ENCODE measurements at regions not wholly inside any gene's neighbourhood (a gene's known extent, or its start where the extent isn't known, plus 50 kb on each side); places are given as distances from the start of the nearest gene placed in this dataset.

DNA sequence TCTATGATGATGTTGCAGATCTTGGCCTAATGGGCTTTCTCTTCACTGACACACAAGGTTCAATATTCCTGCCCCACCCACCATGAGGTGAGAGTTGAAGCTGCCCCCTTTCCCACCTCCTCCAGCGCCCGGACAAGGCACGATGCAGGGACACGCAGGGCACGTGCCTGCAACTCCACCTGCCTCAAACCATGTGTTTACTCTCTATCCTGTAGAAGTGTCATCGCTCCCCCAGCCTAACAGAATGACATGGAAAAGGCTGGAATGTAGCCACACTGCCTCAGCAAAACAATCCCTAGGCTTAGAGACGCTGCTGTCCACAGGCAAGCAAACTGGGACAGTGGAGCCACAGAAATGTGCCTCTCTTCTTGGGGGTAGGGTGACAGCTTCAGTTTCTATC lies 92.9 kb upstream of the SOD1 start:
- TF ChIP-seq, protein P1, sequence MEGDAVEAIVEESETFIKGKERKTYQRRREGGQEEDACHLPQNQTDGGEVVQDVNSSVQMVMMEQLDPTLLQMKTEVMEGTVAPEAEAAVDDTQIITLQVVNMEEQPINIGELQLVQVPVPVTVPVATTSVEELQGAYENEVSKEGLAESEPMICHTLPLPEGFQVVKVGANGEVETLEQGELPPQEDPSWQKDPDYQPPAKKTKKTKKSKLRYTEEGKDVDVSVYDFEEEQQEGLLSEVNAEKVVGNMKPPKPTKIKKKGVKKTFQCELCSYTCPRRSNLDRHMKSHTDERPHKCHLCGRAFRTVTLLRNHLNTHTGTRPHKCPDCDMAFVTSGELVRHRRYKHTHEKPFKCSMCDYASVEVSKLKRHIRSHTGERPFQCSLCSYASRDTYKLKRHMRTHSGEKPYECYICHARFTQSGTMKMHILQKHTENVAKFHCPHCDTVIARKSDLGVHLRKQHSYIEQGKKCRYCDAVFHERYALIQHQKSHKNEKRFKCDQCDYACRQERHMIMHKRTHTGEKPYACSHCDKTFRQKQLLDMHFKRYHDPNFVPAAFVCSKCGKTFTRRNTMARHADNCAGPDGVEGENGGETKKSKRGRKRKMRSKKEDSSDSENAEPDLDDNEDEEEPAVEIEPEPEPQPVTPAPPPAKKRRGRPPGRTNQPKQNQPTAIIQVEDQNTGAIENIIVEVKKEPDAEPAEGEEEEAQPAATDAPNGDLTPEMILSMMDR (conservative IDR thresholded peaks at IDR 0.05; ENCODE audit: low read depth, low read length), result no peak
- no peak overlapping the region for H3K4me3 ChIP-seq (ENCODE audit: low read length)
- DNase-seq (ENCODE audit: low read depth), result no peak

DNA sequence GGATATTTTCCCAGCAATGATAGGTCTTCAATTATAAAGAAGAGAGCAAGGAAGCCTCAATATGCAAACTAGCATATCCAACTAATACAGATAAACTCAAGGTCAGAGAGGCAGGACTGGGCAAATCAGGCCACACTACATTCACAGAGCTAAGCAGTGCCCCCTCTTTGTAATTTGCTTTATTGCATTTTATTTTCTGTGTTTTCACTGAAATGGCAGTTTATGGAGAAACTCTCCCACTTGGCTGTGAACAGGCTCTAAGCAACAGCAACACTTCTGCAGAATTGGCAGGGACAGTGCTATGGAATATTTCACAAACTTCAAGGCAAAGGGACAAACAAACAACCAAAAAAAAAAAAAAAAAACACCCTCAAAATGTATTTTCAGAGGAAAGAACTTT lies 93.4 kb upstream of the SOD1 start:
- TF ChIP-seq, protein P1 (conservative IDR thresholded peaks at IDR 0.05; ENCODE audit: low read depth, low read length), result no peak
- no peak for DNase-seq (ENCODE audit: low read depth)
- H3K4me3 ChIP-seq (ENCODE audit: low read length), result no peak overlapping the region

DNA sequence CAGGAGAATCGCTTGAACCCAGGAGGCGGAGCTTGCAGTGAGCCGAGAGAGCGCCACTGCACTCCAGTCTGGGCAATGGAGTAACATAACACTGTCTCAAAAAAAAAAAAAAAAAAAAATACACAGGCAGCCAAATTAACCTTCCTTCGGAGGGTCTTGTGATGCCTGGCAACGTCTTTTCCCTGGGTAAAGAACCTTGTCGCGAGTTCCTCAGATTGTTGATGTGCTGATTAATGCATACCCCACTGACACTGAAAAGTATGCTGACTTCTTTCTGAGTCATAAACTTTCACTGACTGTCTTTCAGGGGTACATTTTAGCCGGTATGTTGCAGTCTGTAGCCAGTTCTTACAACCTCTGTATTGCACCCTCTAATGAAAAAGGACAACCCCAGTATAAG lies 95.1 kb upstream of the SOD1 start:
- TF ChIP-seq, protein P1 (conservative IDR thresholded peaks at IDR 0.05; ENCODE audit: low read depth, low read length), result no peak
- no peak overlapping the region for H3K4me3 ChIP-seq (ENCODE audit: low read length)
- DNase-seq (ENCODE audit: low read depth), result peak; percentile 79

DNA sequence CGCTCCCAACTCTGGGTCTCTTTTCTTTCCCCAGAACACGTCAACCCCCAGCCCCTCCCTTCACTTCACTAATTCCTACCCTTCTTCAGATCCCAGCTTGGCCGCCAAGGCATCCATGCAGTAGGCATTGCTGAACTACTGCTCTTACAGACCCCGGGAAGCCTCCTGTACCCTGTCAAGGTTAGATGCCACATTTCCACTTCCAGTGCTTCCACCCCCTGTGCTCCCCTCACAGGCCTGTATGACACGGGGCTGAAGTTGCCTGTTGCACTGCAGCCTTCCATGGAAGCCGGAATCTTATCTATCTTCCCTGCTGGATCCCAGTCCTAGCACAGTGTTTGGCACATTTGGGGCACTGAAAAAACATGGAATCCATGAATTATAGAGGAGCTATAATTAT lies 99.0 kb upstream of the SOD1 start:
- TF ChIP-seq, protein P1 (conservative IDR thresholded peaks at IDR 0.05; ENCODE audit: low read depth, low read length), result no peak
- DNase-seq (ENCODE audit: low read depth), result no peak
- H3K4me3 ChIP-seq (ENCODE audit: low read length), result no peak overlapping the region

DNA sequence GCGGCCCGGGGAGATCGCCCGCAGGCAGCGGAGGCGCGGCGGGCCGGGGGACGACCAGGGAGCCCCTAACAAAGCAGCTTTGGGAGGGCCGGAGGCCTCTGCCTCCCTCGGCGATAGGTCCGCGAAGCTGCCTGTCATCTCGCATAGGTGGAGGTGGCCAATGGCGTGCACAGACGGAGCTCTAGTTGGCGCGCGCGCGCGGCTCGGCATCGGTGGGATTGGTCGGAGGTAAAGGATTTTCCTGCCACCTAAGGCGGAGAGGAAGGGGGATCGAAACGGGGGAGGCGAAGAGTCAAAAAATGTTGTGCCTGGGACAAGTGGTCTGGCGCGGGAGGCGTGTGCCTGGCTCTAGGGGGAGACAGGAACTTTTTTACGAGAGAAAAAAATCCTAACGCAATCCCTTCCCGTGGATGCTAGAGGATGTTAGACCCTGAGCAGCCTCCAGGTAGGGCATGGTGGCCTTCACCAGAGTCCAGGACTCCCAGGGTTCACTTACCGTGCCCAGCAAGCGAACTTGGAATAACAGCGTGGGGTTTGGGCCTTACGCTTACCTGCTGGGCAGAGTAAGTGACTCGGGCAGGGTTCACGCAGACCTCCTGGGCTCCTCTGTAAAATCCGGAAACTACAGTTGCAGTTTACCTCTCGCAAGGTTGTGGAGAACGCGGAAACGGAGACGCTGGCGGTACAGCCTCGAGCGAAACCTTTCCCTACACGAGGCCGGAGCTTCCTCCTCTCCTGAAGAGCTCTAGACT lies 99.9 kb upstream of the SOD1 start:
- H3K4me3 ChIP-seq (ENCODE audit: low read length), result peak overlapping the region; percentile 76
- DNase-seq (ENCODE audit: low read depth), result peak; percentile 95
- TF ChIP-seq, protein P1 (conservative IDR thresholded peaks at IDR 0.05; ENCODE audit: low read depth, low read length), result no peak

DNA sequence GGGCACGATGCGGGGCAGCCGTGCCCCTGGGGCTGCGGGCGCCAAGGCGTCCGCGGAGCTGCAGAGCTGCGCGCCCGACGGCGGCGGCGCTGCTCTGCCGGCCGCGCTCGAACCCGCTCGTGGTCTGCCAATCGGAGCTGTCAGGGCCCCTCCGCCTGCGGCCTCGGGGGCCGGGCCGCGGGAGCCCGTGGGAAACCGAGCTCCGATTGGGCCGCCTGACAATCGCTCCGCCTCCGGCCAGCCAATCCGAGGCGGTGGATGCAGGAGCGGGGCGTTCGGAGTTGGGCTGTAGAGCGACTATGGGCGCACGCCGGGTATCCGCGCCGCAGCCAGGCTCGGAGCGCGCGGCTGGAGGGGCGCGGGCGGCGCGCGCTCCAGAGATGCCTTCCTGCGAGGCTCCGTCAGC lies 100.5 kb upstream of the SOD1 start:
- TF ChIP-seq, protein P1 (conservative IDR thresholded peaks at IDR 0.05; ENCODE audit: low read depth, low read length), result peak; percentile 23
- H3K4me3 ChIP-seq (ENCODE audit: low read length), result peak overlapping the region; percentile 76
- DNase-seq (ENCODE audit: low read depth), result peak; percentile 86

Measured in retinal pigment epithelial cell (primary cell).